Loucy (cell line): ENCODE measurements at regions not wholly inside any gene's neighbourhood (a gene's known extent, or its start where the extent isn't known, plus 50 kb on each side); places are given as distances from the start of the nearest gene placed in this dataset.

ENCODE experiments used
- H2AFZ ChIP-seq: fragments of 200-600 bp; sonication (generic); 2 replicates; pipeline ENCODE4 v1.6.0; 2016; ENCODE audit warnings: antibody characterized with exemption, mild to moderate bottlenecking, low read length, moderate library complexity
- H3F3A ChIP-seq: fragments of 200-600 bp; 2 replicates; pipeline ENCODE4 v1.6.0; 2016; ENCODE audit warnings: antibody characterized with exemption, low read depth, mild to moderate bottlenecking
- H3K27me3 ChIP-seq: fragments of 200-600 bp; sonication (generic); 2 replicates; pipeline ENCODE4 v1.6.1; 2014; ENCODE audit warnings: low read length, mild to moderate bottlenecking; ENCODE audit not compliant: insufficient read depth, poor library complexity, severe bottlenecking
- H3K36me3 ChIP-seq: fragments of 200-600 bp; sonication (generic); 2 replicates; pipeline ENCODE4 v1.6.1; 2016; ENCODE audit warnings: low read length; ENCODE audit not compliant: insufficient read depth
- H3K4me1 ChIP-seq: fragments of 200-600 bp; sonication (generic); 2 replicates; pipeline ENCODE4 v1.5.1; 2014; ENCODE audit warnings: low read length, mild to moderate bottlenecking; ENCODE audit not compliant: insufficient read depth, poor library complexity, severe bottlenecking
- H3K4me2 ChIP-seq: fragments of 200-600 bp; sonication (generic); 2 replicates; pipeline ENCODE4 v1.6.0; 2014; ENCODE audit warnings: antibody characterized with exemption, low read length, low read depth, mild to moderate bottlenecking; ENCODE audit not compliant: poor library complexity, severe bottlenecking
- H3K4me3 ChIP-seq: fragments of 200-600 bp; sonication (generic); 2 replicates; pipeline ENCODE4 v1.5.1; 2014; ENCODE audit warnings: low read length, mild to moderate bottlenecking, mixed read lengths; ENCODE audit not compliant: poor library complexity, severe bottlenecking
- H3K79me2 ChIP-seq: fragments of 200-600 bp; sonication (generic); 2 replicates; pipeline ENCODE4 v1.6.1; 2014; ENCODE audit warnings: low read length; ENCODE audit not compliant: insufficient read depth
- H3K9ac ChIP-seq: fragments of 200-600 bp; sonication (generic); 2 replicates; pipeline ENCODE4 v1.6.0; 2014; ENCODE audit warnings: mild to moderate bottlenecking, low read depth, low read length, moderate library complexity; ENCODE audit not compliant: poor library complexity, severe bottlenecking
- H3K9me2 ChIP-seq: fragments of 200-600 bp; sonication (generic); replicated peaks from 2 replicates; pipeline ENCODE4 v1.6.1; 2016; ENCODE audit warnings: low read depth, low read length, mixed read lengths
- H3K9me3 ChIP-seq: fragments of 200-600 bp; sonication (generic); 2 replicates; pipeline ENCODE4 v1.6.1; 2014; ENCODE audit warnings: mild to moderate bottlenecking, antibody characterized with exemption, low read length, low read depth; ENCODE audit not compliant: insufficient read depth
- H4K20me1 ChIP-seq: fragments of 200-600 bp; sonication (generic); 2 replicates; pipeline ENCODE4 v1.6.0; 2014; ENCODE audit warnings: antibody characterized with exemption, low read length, mild to moderate bottlenecking; ENCODE audit not compliant: insufficient read depth, poor library complexity, severe bottlenecking
- EZH2phosphoT487 ChIP-seq: fragments of 200-600 bp; IDR thresholded peaks from 2 replicates; pipeline ENCODE4 v1.6.1; 2018; ENCODE audit warnings: antibody characterized with exemption, mild to moderate bottlenecking, moderate library complexity, borderline replicate concordance
- TF ChIP-seq, protein P1 (sequence below): fragments of 200-600 bp; sonication (generic); conservative IDR thresholded peaks from 2 replicates; pipeline ENCODE4 v1.5.1; 2014; ENCODE audit warnings: mild to moderate bottlenecking, antibody characterized with exemption, low read length

DNA sequence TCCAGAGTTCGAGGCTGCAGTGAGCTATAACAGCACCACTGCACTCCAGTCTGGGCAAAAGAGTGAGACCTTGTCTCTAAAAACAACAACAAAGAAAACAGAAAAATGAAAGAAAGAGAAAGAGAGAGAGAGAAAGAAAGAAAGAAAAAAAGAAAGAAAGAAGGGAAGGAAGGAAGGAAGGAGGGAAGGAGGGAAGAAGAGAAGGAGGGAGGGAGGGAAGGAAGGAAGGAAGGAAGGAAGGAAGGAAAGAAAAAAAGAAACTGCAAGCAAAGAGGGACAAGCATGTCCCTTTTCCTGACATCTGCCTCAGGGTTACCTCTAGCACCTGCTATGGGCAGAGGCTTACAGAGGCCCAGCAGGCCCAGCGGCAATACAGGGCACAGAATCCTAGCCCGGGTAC lies 475.0 kb downstream of the MIAT start:
- Histone ChIP-seq H3K27me3 (no peaks in the 10 kb centered on the region), H3K79me2 (no peaks in the 10 kb centered on the region), H3K4me2 (no peak overlapping the region), H3K36me3 (no peaks in the 10 kb centered on the region), H3K9me3 (no peaks in the 10 kb centered on the region), H3K9me2 (no peaks in the 10 kb centered on the region), H3K4me3 (no peak overlapping the region), H2AFZ (no peak overlapping the region), H3K9ac (no peak overlapping the region), H3K4me1 (no peaks in the 10 kb centered on the region), H4K20me1 (no peaks in the 10 kb centered on the region), H3F3A (no peaks in the 10 kb centered on the region)
- TF ChIP-seq, protein P1, sequence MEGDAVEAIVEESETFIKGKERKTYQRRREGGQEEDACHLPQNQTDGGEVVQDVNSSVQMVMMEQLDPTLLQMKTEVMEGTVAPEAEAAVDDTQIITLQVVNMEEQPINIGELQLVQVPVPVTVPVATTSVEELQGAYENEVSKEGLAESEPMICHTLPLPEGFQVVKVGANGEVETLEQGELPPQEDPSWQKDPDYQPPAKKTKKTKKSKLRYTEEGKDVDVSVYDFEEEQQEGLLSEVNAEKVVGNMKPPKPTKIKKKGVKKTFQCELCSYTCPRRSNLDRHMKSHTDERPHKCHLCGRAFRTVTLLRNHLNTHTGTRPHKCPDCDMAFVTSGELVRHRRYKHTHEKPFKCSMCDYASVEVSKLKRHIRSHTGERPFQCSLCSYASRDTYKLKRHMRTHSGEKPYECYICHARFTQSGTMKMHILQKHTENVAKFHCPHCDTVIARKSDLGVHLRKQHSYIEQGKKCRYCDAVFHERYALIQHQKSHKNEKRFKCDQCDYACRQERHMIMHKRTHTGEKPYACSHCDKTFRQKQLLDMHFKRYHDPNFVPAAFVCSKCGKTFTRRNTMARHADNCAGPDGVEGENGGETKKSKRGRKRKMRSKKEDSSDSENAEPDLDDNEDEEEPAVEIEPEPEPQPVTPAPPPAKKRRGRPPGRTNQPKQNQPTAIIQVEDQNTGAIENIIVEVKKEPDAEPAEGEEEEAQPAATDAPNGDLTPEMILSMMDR, result no peak
- TF ChIP-seq EZH2phosphoT487, result no peak

DNA sequence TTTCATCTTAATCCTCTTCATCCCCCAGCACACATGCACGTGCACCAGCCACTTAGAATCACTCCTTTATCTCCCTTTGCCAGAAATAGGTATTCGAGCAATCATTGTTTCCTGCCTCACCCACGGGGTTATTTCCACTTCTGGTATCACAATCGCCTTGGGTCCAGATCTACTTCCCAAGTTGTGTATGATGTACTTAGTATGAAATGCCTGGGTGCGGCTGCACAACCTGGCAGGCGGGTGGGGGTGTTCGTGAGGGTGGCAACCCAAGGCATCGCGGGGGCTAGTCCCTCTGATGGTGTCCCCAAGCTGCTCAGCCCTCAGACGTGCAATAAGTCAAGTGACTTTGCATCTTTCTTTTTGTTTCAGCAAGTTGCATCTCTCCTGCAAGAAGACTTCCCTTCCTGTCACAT lies 475.6 kb downstream of the MIAT start:
- Histone ChIP-seq H3K4me1 (no peaks in the 10 kb centered on the region), H3K4me2 (no peak overlapping the region), H3K9me3 (no peaks in the 10 kb centered on the region), H3F3A (no peaks in the 10 kb centered on the region), H3K27me3 (no peaks in the 10 kb centered on the region), H3K9ac (no peak overlapping the region), H3K9me2 (no peaks in the 10 kb centered on the region), H3K4me3 (no peak overlapping the region), H4K20me1 (no peaks in the 10 kb centered on the region), H3K79me2 (no peaks in the 10 kb centered on the region), H2AFZ (no peak overlapping the region), H3K36me3 (no peaks in the 10 kb centered on the region)
- no peak for TF ChIP-seq EZH2phosphoT487
- TF ChIP-seq, protein P1, result no peak

DNA sequence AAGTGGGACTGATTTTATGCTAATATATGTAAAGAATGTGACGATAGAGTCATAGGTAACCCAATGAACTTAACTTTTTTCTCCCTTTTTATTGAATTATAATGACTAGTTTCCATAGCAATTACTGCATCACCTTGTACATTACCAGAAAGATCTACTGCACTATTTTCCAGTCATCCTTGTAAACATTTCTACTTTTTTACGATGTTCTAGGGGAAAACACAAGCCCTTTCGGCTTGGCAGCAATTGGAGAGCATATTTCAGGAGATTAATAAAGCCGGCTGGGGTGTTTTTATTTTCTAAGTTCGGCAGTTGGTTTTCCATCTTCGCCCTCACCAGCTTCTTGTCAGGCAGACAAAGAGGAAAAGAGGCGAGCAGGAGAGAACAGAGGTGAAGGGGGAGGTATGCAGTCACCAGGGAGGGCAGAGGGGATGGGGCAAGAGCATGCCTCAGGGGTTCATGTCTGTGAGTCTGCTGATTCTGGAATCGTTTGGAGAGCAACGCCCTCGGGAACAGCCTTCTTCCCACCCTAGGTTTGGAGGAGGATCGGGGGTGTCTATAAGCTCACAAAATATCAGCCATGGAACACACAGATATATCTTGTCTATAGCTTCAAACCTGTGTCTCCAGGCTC lies 476.4 kb downstream of the MIAT start:
- no peaks in the 10 kb centered on the region for H4K20me1 ChIP-seq
- no peaks in the 10 kb centered on the region for H3F3A ChIP-seq
- no peak overlapping the region for H3K4me2 ChIP-seq
- no peaks in the 10 kb centered on the region for H3K79me2 ChIP-seq
- TF ChIP-seq EZH2phosphoT487, result no peak
- TF ChIP-seq, protein P1, result no peak
- no peak overlapping the region for H3K4me3 ChIP-seq
- H3K9ac ChIP-seq, result no peak overlapping the region
- H3K27me3 ChIP-seq, result no peaks in the 10 kb centered on the region
- H3K9me3 ChIP-seq, result no peaks in the 10 kb centered on the region
- H2AFZ ChIP-seq, result no peak overlapping the region
- no peaks in the 10 kb centered on the region for H3K4me1 ChIP-seq
- no peaks in the 10 kb centered on the region for H3K9me2 ChIP-seq
- no peaks in the 10 kb centered on the region for H3K36me3 ChIP-seq
